IPS DF 6.9 (cell line): ENCODE measurements at regions not wholly inside any gene's neighbourhood (a gene's known extent, or its start where the extent isn't known, plus 50 kb on each side); places are given as distances from the start of the nearest gene placed in this dataset.

ENCODE experiments used
- DNase-seq: peaks from one replicate; pipeline ENCODE4 v3.0.0-alpha.2; 2013; ENCODE audit warnings: low read depth, low spot score
- H3K27ac ChIP-seq: one replicate; pipeline ENCODE4 v1.5.1; 2013; ENCODE audit warnings: low read length, control low read depth
- H3K27me3 ChIP-seq: 2 replicates; pipeline ENCODE4 v1.6.1; 2013; ENCODE audit warnings: mild to moderate bottlenecking, low read length; ENCODE audit not compliant: control insufficient read depth, insufficient read depth
- H3K36me3 ChIP-seq: 2 replicates; pipeline ENCODE4 v1.6.1; 2013; ENCODE audit warnings: low read length; ENCODE audit not compliant: control insufficient read depth, insufficient read depth
- H3K4me1 ChIP-seq: 2 replicates; pipeline ENCODE4 v1.6.1; 2013; ENCODE audit warnings: low read length; ENCODE audit not compliant: control insufficient read depth, insufficient read depth
- H3K4me3 ChIP-seq: 2 replicates; pipeline ENCODE4 v1.5.1; 2013; ENCODE audit warnings: mild to moderate bottlenecking, low read length
- H3K9me3 ChIP-seq: 2 replicates; pipeline ENCODE4 v1.6.1; 2013; ENCODE audit warnings: low read length, inconsistent platforms; ENCODE audit not compliant: control insufficient read depth, insufficient read depth
- WGBS: extraction: QIAGEN DNeasy Blood & Tissue Kit; methylation state at CpG from one replicate; pipeline ENCODE4 v1.1.7; 2013; ENCODE audit warnings: mixed read lengths, missing lambda C conversion rate; ENCODE audit not compliant: insufficient read length, insufficient coverage; 5-methylcytosine and 5-hydroxymethylcytosine counted together

DNA sequence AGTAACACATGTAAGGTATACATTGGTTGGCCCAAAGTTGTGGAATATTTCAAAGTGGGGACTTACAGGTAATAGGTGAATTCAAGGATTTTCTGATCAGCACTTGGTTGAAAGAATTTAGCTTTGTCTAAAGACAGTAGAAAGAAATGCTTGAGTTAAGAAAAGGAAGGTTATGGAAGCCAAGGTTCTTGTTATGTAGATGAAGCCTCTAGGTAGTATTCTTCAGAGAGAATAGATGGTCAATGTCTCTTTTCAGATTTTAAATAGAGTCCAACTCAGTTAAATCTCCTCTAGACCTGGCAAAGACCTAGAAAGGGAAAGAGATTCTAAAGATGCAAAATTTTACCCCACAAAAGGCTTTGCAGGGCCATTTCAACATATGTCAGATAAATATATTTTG lies 157.4 kb downstream of the ANKRD30B start:
- peak overlapping the region; percentile 89 for H3K27ac ChIP-seq
- H3K36me3 ChIP-seq, result no peaks in the 10 kb centered on the region
- H3K4me3 ChIP-seq, result no peak overlapping the region
- H3K9me3 ChIP-seq, result no peaks in the 10 kb centered on the region
- H3K27me3 ChIP-seq, result no peaks in the 10 kb centered on the region
- no peak for DNase-seq
- peaks cover 1% of the 10 kb centered on the region; the same call in 1 of the 2 replicates for H3K4me1 ChIP-seq

DNA sequence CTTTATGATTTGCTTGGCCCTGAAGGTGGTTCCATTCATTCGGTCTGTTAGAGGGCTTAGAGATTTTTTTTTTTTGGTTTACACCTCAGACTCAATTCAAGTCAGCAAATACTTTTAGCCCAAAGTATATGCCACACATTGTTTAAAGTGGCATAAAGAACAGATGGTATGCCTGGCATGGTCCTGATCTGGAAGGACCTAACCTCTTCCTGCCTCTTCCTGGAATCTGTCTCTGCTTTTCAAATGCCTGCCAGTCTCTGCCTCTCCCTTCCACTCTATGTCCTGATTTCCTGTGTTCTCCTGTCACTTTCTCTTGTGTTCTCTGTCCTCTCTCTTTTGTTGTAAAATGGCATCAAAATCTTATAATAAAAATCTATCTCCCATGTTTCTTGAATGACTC lies 158.0 kb downstream of the ANKRD30B start:
- Histone ChIP-seq H3K4me1 (peaks cover 1% of the 10 kb centered on the region; the same call in 1 of the 2 replicates), H3K4me3 (no peak overlapping the region), H3K9me3 (no peaks in the 10 kb centered on the region), H3K27ac (no peak overlapping the region), H3K36me3 (no peaks in the 10 kb centered on the region), H3K27me3 (no peaks in the 10 kb centered on the region)
- DNase-seq, result no peak
- no CpG with 5 or more reads among the region's 1 CpG for WGBS

DNA sequence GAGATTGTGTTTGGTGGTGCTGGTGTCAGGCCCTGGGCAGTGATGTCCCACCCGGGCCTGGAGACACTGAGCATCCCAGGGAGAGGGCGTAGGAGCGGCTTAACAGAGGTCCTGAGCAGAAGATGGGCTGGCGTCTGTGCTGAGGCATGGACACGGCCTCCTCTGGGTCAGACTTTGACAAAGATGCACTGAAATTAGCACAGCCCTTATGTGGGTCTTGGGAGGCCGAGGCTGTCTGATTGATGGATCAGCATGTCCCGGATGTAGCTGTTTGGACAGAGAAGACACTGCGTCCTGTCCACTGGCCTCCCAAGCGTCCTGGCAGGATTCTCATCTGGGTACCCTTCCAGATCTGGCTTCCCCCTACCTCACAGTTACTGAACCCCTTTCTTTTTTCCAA lies 159.4 kb downstream of the ANKRD30B start:
- H3K36me3 ChIP-seq, result no peaks in the 10 kb centered on the region
- peaks cover 1% of the 10 kb centered on the region; the same call in 1 of the 2 replicates for H3K4me1 ChIP-seq
- no peak overlapping the region for H3K27ac ChIP-seq
- DNase-seq, result no peak
- H3K27me3 ChIP-seq, result no peaks in the 10 kb centered on the region
- H3K9me3 ChIP-seq, result no peaks in the 10 kb centered on the region
- no peak overlapping the region for H3K4me3 ChIP-seq
- no CpG with 5 or more reads among the region's 9 CpGs for WGBS

DNA sequence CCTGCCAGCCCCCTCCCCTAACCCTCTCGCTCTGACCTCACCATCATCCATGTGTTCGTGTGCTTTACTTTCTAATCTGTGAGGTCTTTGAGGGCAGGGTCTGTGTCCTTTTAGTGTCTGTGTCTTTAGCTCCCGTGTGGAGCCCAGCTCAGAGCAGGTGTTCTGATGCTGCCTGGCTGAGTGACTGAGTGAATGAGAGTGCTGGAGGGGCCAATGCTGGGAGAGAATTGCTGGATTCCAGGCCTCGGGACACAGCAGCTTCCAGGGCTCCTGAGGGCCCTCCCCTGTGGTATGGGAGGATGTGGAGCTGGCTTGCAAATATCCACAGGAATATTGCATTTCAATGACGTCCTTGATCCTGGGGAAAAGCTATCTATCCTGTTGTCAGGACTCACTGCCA lies 160.6 kb downstream of the ANKRD30B start:
- no peaks in the 10 kb centered on the region for H3K9me3 ChIP-seq
- H3K27ac ChIP-seq, result no peak overlapping the region
- no peaks in the 10 kb centered on the region for H3K36me3 ChIP-seq
- no peak for DNase-seq
- H3K27me3 ChIP-seq, result no peaks in the 10 kb centered on the region
- H3K4me1 ChIP-seq, result peaks cover 1% of the 10 kb centered on the region; the same call in 1 of the 2 replicates
- WGBS, result no CpG with 5 or more reads among the region's 5 CpGs
- H3K4me3 ChIP-seq, result no peak overlapping the region

DNA sequence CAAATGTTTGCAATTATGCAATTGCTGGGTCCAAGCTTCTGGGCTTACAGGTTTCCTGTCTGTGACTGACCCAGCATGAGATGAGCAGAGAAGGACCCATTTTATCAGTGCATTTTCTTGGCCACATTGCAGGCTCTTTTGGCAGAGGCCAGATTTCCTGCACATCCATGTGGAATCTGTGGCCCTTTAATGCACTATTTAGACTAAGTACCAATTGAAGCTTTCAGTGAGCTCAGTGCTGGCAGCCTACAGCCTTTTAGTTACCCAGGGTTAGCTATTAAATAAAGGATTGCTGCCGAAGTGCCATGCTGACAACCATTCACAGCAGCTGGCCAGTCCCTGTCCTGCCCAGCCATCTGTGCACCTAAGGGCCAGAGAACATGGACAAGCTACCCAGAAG lies 165.0 kb downstream of the ANKRD30B start:
- Histone ChIP-seq H3K9me3 (no peaks in the 10 kb centered on the region), H3K27me3 (no peaks in the 10 kb centered on the region), H3K27ac (no peak overlapping the region), H3K4me3 (no peak overlapping the region), H3K36me3 (no peaks in the 10 kb centered on the region), H3K4me1 (0 out of 2 replicates have a peak, but pooled peaks cover 1% of the 10 kb centered on the region)
- WGBS, result no CpG with 5 or more reads among the region's 1 CpG
- DNase-seq, result no peak

DNA sequence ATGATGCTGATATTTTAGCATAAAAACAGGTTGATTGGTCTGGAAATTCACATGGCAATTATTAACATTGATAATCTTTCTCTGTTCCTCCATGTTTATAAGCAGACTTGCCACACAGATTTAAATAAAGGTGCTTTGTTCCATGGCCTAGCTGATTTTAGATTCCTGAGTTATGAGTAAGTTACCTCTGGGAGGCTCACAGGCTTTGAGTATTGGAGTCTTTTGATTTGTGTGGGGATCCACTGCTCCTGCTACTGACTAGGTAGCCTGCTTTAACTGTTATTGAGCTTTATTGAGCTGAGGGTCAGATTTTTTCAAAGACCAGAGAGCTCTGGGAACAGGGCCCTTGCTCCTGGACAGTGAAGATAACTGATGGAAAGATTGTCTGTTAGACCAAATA lies 166.1 kb downstream of the ANKRD30B start:
- H3K4me1 ChIP-seq, result no peaks in the 10 kb centered on the region
- DNase-seq, result no peak
- no peak overlapping the region for H3K4me3 ChIP-seq
- H3K9me3 ChIP-seq, result no peaks in the 10 kb centered on the region
- no peaks in the 10 kb centered on the region for H3K36me3 ChIP-seq
- no peak overlapping the region for H3K27ac ChIP-seq
- H3K27me3 ChIP-seq, result no peaks in the 10 kb centered on the region

DNA sequence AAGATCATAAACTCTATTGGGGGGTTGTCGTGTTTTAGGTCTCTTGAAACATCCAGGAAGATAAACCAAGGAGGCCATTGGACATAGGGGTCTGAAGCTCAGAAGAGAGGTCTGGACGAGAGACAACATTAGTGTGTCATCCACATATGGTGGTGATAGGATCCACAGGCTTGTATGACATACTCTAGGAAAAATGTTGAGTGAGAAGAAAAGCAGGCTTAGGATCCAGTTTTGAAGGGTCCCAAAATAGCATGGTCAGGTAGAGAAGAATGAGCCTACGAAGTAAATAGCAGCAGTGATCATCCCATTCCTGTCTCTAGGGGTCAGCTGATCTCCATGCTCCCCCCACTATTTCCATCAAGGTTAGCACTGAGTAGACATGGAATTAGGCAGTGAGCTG lies 166.8 kb downstream of the ANKRD30B start:
- DNase-seq, result no peak
- Histone ChIP-seq H3K27me3 (no peaks in the 10 kb centered on the region), H3K4me3 (no peak overlapping the region), H3K9me3 (no peaks in the 10 kb centered on the region), H3K27ac (no peak overlapping the region), H3K4me1 (no peaks in the 10 kb centered on the region), H3K36me3 (no peaks in the 10 kb centered on the region)
- no CpG with 5 or more reads among the region's 3 CpGs for WGBS

DNA sequence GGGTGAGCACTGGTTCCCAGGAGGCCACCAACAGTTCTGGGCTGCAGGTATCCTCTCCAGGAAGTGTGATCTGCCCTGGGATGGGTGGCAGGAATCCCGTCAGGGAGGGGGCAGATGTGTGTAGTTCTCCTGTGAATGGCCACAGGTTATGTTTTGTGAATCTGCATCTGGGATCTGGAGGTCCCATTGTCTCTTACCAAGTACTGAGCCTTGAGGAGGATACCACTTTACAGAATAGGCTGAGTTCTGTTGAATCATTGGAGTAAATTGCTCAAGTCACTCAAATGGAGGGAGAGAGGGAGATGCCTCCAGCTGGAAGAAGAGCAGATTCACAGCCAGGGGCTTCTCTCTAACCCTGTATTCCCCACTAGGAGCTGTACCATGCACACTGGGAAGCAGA lies 168.2 kb downstream of the ANKRD30B start:
- H3K27me3 ChIP-seq, result no peaks in the 10 kb centered on the region
- no CpG with 5 or more reads among the region's 1 CpG for WGBS

DNA sequence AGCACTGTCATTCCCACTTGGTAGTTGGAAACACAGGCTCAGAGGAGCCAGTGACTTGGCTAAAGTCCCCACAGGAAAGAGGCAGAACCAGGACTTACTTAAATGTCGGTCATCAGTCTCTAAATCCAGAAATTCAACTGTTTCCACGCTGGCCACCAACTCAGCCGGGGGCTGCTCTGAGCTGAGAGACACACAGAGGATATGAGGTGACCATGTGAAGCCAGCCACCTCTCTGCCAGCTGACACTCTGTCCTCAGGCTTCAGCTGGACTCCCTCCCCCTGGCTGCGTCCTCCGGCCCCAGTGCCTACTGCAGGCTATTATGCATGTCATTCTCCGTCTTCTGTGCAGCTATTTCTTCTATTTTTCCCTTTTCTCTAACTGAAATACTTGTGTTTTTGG lies 168.9 kb downstream of the ANKRD30B start:
- H3K4me3 ChIP-seq, result no peak overlapping the region
- H3K27me3 ChIP-seq, result no peaks in the 10 kb centered on the region
- no peaks in the 10 kb centered on the region for H3K4me1 ChIP-seq
- no peaks in the 10 kb centered on the region for H3K36me3 ChIP-seq
- no peak overlapping the region for H3K27ac ChIP-seq
- no peaks in the 10 kb centered on the region for H3K9me3 ChIP-seq
- no peak for DNase-seq
- no CpG with 5 or more reads among the region's 6 CpGs for WGBS

More for the DNA sequence above, 168.2 kb downstream of the ANKRD30B start:
- Histone ChIP-seq H3K9me3 (no peaks in the 10 kb centered on the region), H3K4me1 (no peaks in the 10 kb centered on the region), H3K4me3 (no peak overlapping the region), H3K36me3 (no peaks in the 10 kb centered on the region), H3K27ac (no peak overlapping the region)
- no peak for DNase-seq

DNA sequence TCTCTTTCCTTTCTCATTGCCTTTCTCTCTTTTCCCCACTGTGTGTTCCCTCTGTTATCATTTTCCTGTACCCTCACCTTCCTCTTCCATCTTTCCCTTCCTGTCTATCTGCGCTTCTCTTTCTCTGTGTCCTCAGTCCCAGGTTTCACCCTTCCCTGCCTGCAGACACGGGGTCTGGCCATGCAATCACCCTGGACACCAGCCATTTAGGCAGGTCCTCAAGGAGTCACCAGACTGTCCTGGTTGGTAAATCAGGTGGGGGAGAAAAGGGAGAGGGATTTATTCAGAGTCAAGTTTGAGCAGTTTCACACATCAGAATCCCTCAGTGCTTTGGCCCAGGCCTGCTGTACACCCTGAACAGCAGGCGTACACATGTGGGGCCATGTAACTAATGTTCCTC lies 169.3 kb downstream of the ANKRD30B start:
- Histone ChIP-seq H3K36me3 (no peaks in the 10 kb centered on the region), H3K4me1 (no peaks in the 10 kb centered on the region), H3K27ac (no peak overlapping the region), H3K27me3 (no peaks in the 10 kb centered on the region), H3K9me3 (no peaks in the 10 kb centered on the region), H3K4me3 (no peak overlapping the region)
- no CpG with 5 or more reads among the region's 3 CpGs for WGBS
- DNase-seq, result no peak

DNA sequence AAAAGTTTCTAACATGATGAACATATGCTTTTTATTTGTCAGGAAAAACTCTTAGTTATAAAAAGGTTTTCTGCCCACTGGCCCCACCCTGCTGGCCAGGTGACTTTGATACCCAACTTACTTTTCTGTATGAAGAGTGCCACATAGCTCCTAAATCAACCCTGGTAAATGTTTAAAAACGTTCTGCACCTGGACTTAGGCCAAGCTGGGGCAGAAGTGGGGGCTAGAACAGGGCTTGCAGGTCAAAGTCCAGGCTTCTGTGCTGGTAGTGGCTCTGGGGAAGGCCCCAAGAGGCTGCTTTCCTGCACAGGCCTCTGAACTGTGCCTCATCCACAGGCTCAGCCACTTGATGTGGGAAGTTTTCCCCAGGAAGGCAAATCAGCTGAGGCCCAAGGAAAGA lies 171.7 kb downstream of the ANKRD30B start:
- no CpG with 5 or more reads among the region's 1 CpG for WGBS
- Histone ChIP-seq H3K27ac (no peak overlapping the region), H3K27me3 (no peaks in the 10 kb centered on the region), H3K9me3 (no peaks in the 10 kb centered on the region), H3K36me3 (no peaks in the 10 kb centered on the region), H3K4me1 (no peaks in the 10 kb centered on the region), H3K4me3 (no peak overlapping the region)
- no peak for DNase-seq
